Left lung (tissue), 4 donors: ENCODE measurements at regions not wholly inside any gene's neighbourhood (a gene's known extent, or its start where the extent isn't known, plus 50 kb on each side); places are given as distances from the start of the nearest gene placed in this dataset.

Experiments
- ATAC-seq: fragments of 200-7000 bp; cut with Tn5 transposase; one replicate; pipeline ENCODE4 v1.9.1; 2020; ENCODE audit warnings: moderate library complexity
- DNase-seq, 4 donors: peaks; one replicate each; pipeline ENCODE4 v3.0.0-alpha.2; 2013 to 2020
- H3K27ac ChIP-seq, 2 donors: fragments of 200-600 bp; sonication (generic) in 1 of 2; one replicate each; pipeline versions ENCODE4 v1.5.0 to v1.8.0; 2020 to 2021
- H3K27me3 ChIP-seq, 2 donors: fragments of 200-600 bp; sonication (generic) in 1 of 2; one replicate each; pipeline versions ENCODE4 v1.5.0 to v1.8.0; 2020 to 2021
- H3K36me3 ChIP-seq, 2 donors: fragments of 200-600 bp; sonication (generic) in 1 of 2; one replicate each; pipeline versions ENCODE4 v1.5.0 to v1.8.0; 2020 to 2021
- H3K4me1 ChIP-seq, 2 donors: fragments of 200-600 bp; one replicate each; pipeline ENCODE4 v1.8.0; 2021
- H3K4me3 ChIP-seq, 2 donors: fragments of 200-600 bp; sonication (generic) in 1 of 2; one replicate each; pipeline versions ENCODE4 v1.5.0 to v1.8.0; 2020 to 2021; ENCODE audit warnings: mild to moderate bottlenecking in 1 of 2
- H3K9me3 ChIP-seq, 2 donors: fragments of 200-600 bp; sonication (generic) in 1 of 2; one replicate each; pipeline versions ENCODE4 v1.5.0 to v1.8.0; 2020 to 2021
- CTCF ChIP-seq, 2 donors: fragments of 200-600 bp; sonication (generic) in 1 of 2; IDR thresholded peaks; one replicate each; pipeline versions ENCODE4 v1.5.0 to v1.8.0; 2021; ENCODE audit warnings: antibody characterized with exemption in 2 of 2
- intact Hi-C, 2 donors: fragments of 100-400 bp; cut with DNase I; formaldehyde crosslinking; loops; one replicate each; pipeline versions ENCODE4 v1.11.2 to v1.14.2; 2022
- donor health status: DM: no; HTN: yes; CAD: no.
- donor health status: DM: no; HTN: no; CAD: no.

DNA sequence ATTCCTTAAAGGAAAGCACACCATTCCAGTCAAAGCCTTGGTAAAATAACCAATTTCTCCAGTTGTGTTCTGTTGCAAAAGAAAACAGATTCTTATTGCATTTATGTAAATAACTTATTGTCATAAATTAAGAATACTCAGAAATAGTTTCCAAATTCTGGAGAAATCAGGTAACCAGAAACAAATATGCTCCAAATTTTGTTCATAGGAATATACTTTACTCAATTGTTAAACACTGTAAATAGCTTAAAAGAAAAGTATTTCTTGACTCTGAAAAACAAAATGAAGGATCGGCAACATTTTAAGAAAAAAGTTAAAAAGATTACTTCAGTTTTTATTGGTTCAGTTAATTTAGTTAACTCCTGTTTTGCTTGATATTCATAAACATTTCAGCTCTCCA is 67.1 kb upstream of the PIK3CG start:
- Histone ChIP-seq H3K4me3 (no peak overlapping the region), H3K4me1 (no peaks in the 10 kb centered on the region), H3K36me3 (no peaks in the 10 kb centered on the region), H3K9me3 (peaks cover 0 to 12% of the 10 kb centered on the region in 2 donors), H3K27ac (no peak overlapping the region), H3K27me3 (no peaks in the 10 kb centered on the region)
- ATAC-seq: no peak
- intact Hi-C loops: no loop called here
- TF ChIP-seq CTCF (IDR thresholded peaks at IDR 0.05): no peak
- no peak for DNase-seq

GRCh38 chr7:106802589-106802988 is 62.5 kb upstream of the PIK3CG start:
- Histone ChIP-seq H3K27ac (no peak overlapping the region), H3K4me3 (no peak overlapping the region), H3K36me3 (no peaks in the 10 kb centered on the region), H3K9me3 (peaks cover 0 to 11% of the 10 kb centered on the region in 2 donors), H3K4me1 (no peaks in the 10 kb centered on the region), H3K27me3 (no peaks in the 10 kb centered on the region)
- ATAC-seq (no peak), DNase-seq (no peak)
- intact Hi-C loops: no loop called here
- TF ChIP-seq CTCF (IDR thresholded peaks at IDR 0.05): no peak

GRCh38 chr7:106806556-106806955 is 58.5 kb upstream of the PIK3CG start:
- no peak for ATAC-seq
- Histone ChIP-seq H3K9me3 (no peaks in the 10 kb centered on the region), H3K4me3 (no peak overlapping the region), H3K36me3 (no peaks in the 10 kb centered on the region), H3K4me1 (no peaks in the 10 kb centered on the region), H3K27ac (no peak overlapping the region), H3K27me3 (no peaks in the 10 kb centered on the region)
- no peak for DNase-seq
- TF ChIP-seq CTCF (IDR thresholded peaks at IDR 0.05): no peak
- intact Hi-C loops: no loop called here

GRCh38 chr7:106807474-106807873 is 57.6 kb upstream of the PIK3CG start:
- no peaks in the 10 kb centered on the region for H3K4me1 ChIP-seq
- H3K36me3 ChIP-seq: no peaks in the 10 kb centered on the region
- H3K27ac ChIP-seq: no peak overlapping the region
- no peaks in the 10 kb centered on the region for H3K9me3 ChIP-seq
- H3K27me3 ChIP-seq: no peaks in the 10 kb centered on the region
- H3K4me3 ChIP-seq: no peak overlapping the region
- intact Hi-C loops: no loop called here
- DNase-seq: no peak
- no peak for ATAC-seq
- no peak for TF ChIP-seq CTCF (IDR thresholded peaks at IDR 0.05)

DNA sequence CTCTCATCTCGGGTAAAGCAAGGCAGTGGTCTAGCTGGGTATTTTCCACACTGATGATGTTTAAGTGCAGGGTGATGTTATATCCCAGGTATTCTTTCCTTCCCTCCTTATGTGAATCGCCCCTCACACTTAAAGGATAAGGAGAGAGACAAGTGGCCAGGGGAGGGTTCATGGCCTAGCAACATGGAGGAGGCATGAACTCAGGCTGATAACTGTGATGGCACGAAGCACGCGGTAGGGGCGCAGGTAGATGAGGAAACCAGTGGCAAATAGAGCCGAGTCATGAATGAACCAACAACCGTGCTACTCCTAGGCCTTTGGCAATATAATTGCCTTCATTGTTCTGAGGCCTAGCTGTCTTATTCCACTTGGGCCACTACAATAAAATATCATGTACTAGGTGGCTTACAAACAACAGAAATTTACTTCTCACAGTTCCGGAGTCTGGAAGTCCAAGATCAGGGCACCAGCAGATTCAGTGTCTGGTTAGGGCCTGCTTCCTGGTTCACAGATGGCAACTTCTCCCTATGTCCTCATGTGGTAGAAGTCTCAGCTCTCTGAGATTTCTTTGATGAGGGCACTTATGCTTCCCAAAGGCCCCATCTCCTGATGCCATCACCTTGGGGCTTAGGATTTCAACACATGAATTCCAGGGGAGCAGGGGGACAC is 56.0 kb upstream of the PIK3CG start:
- no peak for TF ChIP-seq CTCF (IDR thresholded peaks at IDR 0.05)
- DNase-seq: no peak
- no peaks in the 10 kb centered on the region for H3K36me3 ChIP-seq
- no peaks in the 10 kb centered on the region for H3K27me3 ChIP-seq
- H3K9me3 ChIP-seq: no peaks in the 10 kb centered on the region
- H3K27ac ChIP-seq: no peak overlapping the region
- ATAC-seq: no peak
- H3K4me3 ChIP-seq: no peak overlapping the region
- H3K4me1 ChIP-seq: no peaks in the 10 kb centered on the region
- intact Hi-C loops: no loop called here
